ENCODE measurements at regions not wholly inside any gene's neighbourhood (a gene's known extent, or its start where the extent isn't known, plus 50 kb on each side); places are given as distances from the start of the nearest gene placed in this dataset.

- no peak overlapping the region for H3K4me3 ChIP-seq
- TF ChIP-seq EP300 (IDR thresholded peaks at IDR 0.05): no peak
- no peaks in the 10 kb centered on the region for H3K27me3 ChIP-seq
- no peaks in the 10 kb centered on the region for H3K36me3 ChIP-seq
- no peak for DNase-seq
- H3K4me1 ChIP-seq: no peaks in the 10 kb centered on the region
- H3K27ac ChIP-seq: no peak overlapping the region
- intact Hi-C loops (cut with DNase I; ENCODE audit: low total_unique reads): no loop called here
- no peaks in the 10 kb centered on the region for H3K9me3 ChIP-seq
- 82 to 95% (median 94%) methylated on average over 2 of the region's 2 CpGs for WGBS, 5 donors
These were observed 98.8 kb upstream of the SEMA6A start for GRCh38 chr5:116673453-116673852.

DNA sequence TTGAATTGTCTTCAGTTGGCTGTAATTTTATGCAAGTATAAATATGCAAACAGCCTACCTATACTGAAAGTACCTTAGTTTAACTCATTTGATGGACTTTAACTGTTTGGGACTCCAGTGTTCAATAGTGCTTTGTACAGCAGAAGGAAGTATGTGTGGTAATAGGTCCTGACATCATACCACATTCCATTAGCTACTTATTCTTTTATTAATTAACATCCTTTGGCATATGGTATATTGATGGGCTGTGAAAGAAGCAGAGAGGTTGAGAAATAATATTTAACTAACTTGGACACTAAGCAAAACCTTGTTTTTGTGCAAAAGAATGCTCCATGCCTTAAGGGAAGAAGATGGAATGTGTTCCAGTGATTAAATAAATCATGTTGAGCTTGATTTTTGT, 97.6 kb upstream of the SEMA6A start:
- Histone ChIP-seq H3K4me3 (no peak overlapping the region), H3K36me3 (no peaks in the 10 kb centered on the region), H3K27me3 (no peaks in the 10 kb centered on the region), H3K27ac (no peak overlapping the region), H3K4me1 (no peaks in the 10 kb centered on the region), H3K9me3 (no peaks in the 10 kb centered on the region)
- DNase-seq: no peak
- intact Hi-C loops (cut with DNase I; ENCODE audit: low total_unique reads): no loop called here
- no peak for TF ChIP-seq POLR2AphosphoS5 (IDR thresholded peaks at IDR 0.05)
- TF ChIP-seq, protein P1, sequence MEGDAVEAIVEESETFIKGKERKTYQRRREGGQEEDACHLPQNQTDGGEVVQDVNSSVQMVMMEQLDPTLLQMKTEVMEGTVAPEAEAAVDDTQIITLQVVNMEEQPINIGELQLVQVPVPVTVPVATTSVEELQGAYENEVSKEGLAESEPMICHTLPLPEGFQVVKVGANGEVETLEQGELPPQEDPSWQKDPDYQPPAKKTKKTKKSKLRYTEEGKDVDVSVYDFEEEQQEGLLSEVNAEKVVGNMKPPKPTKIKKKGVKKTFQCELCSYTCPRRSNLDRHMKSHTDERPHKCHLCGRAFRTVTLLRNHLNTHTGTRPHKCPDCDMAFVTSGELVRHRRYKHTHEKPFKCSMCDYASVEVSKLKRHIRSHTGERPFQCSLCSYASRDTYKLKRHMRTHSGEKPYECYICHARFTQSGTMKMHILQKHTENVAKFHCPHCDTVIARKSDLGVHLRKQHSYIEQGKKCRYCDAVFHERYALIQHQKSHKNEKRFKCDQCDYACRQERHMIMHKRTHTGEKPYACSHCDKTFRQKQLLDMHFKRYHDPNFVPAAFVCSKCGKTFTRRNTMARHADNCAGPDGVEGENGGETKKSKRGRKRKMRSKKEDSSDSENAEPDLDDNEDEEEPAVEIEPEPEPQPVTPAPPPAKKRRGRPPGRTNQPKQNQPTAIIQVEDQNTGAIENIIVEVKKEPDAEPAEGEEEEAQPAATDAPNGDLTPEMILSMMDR (IDR thresholded peaks at IDR 0.05): no peak
- TF ChIP-seq EP300 (IDR thresholded peaks at IDR 0.05): no peak
- no peak for TF ChIP-seq POLR2A (IDR thresholded peaks at IDR 0.05)

DNA sequence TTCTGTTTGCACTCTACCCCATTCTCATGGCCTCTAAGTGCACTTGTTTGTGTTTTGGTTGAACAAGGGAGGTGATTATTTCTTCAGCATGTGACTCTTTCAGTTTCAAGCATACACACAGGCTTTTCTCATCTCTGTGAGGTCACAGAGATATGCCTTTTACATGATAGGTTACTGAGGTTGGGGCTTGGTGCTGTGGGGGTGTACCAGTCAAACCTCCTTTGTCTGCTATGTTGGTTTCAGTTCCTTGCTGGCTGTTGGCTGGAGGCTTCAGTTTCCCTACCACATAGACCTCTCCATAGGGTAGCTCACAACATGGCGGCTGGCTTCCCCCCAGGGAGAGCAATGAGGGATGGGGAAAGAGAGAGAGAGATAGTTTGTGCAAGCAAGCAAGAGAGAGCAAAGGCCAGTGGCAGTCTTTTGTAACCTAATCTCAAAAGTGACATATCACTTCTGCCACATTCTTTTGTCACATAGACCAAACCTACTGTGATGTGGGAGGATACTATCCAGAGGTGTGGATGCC, 96.7 kb upstream of the SEMA6A start:
- H3K27ac ChIP-seq: no peak overlapping the region
- no peaks in the 10 kb centered on the region for H3K4me1 ChIP-seq

DNA sequence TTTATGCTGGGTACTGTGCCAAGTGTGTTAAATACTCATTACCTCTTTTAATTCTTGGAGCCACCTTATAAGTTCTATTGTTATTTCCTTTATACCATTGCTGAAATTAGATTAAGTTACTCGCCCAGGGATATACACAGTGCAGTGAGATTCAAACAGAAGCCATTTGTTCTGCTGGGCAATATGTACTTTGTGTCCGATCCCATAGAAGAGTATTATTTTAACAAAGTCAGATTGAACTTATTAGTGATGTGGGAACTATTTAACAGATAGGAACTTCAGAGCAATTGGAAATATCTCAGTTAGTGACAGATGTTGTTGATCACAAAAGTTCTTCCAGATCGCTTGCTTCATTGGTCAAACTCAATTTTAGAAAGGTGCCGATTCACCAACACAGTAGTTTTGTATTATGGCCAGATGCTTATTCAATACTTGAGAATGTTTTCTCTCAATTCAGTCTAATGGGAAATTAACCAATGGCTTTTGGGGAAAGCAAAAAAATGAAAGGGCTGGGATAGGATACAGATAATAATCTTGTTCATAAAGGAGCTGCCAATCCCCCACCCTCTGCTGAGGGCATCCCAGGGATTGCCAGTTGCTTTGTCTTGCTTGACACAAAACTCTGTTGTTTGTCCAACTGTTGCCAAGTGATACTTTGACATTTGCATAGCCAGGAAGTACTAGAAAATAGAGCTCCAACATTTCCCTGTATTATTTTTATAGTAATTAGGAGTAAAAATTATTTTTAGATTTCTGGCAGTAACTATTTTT, 94.8 kb upstream of the SEMA6A start:
- no peaks in the 10 kb centered on the region for H3K9me3 ChIP-seq
- no peaks in the 10 kb centered on the region for H3K36me3 ChIP-seq
- peak in 1 of 2 donors; percentile 54 for DNase-seq
- no peak for TF ChIP-seq EP300 (IDR thresholded peaks at IDR 0.05)
- TF ChIP-seq POLR2AphosphoS5 (IDR thresholded peaks at IDR 0.05): no peak
- no peak for TF ChIP-seq POLR2A (IDR thresholded peaks at IDR 0.05)
- TF ChIP-seq, protein P1 (IDR thresholded peaks at IDR 0.05): no peak
- no peaks in the 10 kb centered on the region for H3K27me3 ChIP-seq
- intact Hi-C loops (cut with DNase I; ENCODE audit: low total_unique reads): no loop called here
- H3K4me1 ChIP-seq: no peaks in the 10 kb centered on the region
- WGBS, 5 donors: 72 to 82% (median 77%) methylated on average over 4 of the region's 4 CpGs
- no peak overlapping the region for H3K4me3 ChIP-seq
- H3K27ac ChIP-seq: no peak overlapping the region

More for the DNA sequence above, 96.7 kb upstream of the SEMA6A start:
- Histone ChIP-seq H3K36me3 (no peaks in the 10 kb centered on the region), H3K9me3 (no peaks in the 10 kb centered on the region), H3K4me3 (no peak overlapping the region), H3K27me3 (no peaks in the 10 kb centered on the region)
- no peak for DNase-seq
- intact Hi-C loops (cut with DNase I; ENCODE audit: low total_unique reads): no loop called here
- WGBS, 5 donors: 75 to 100% (median 89%) methylated on average over 1 of the region's 1 CpG
- TF ChIP-seq POLR2AphosphoS5 (IDR thresholded peaks at IDR 0.05): no peak
- no peak for TF ChIP-seq POLR2A (IDR thresholded peaks at IDR 0.05)
- TF ChIP-seq, protein P1 (IDR thresholded peaks at IDR 0.05): no peak
- no peak for TF ChIP-seq EP300 (IDR thresholded peaks at IDR 0.05)

- intact Hi-C loops (cut with DNase I; ENCODE audit: low total_unique reads): no loop called here
- 29 to 59% (median 50%) methylated on average over 1 of the region's 1 CpG for WGBS, 5 donors
These were observed 93.8 kb upstream of the SEMA6A start for GRCh38 chr5:116668390-116668789.

More at GRCh38 chr5:116668390-116668789, 93.8 kb upstream of the SEMA6A start:
- no peak overlapping the region for H3K27ac ChIP-seq
- H3K36me3 ChIP-seq: no peaks in the 10 kb centered on the region
- H3K4me3 ChIP-seq: no peak overlapping the region
- no peaks in the 10 kb centered on the region for H3K27me3 ChIP-seq
- TF ChIP-seq POLR2A (IDR thresholded peaks at IDR 0.05) (no peak), POLR2AphosphoS5 (IDR thresholded peaks at IDR 0.05) (no peak), EP300 (IDR thresholded peaks at IDR 0.05) (no peak)
- TF ChIP-seq, protein P1 (IDR thresholded peaks at IDR 0.05): no peak
- no peak for DNase-seq
- H3K4me1 ChIP-seq: no peaks in the 10 kb centered on the region
- no peaks in the 10 kb centered on the region for H3K9me3 ChIP-seq
